Spleen (tissue), 11 donors: ENCODE measurements at regions not wholly inside any gene's neighbourhood (a gene's known extent, or its start where the extent isn't known, plus 50 kb on each side); places are given as distances from the start of the nearest gene placed in this dataset.

Experiments used
- DNase-seq: peaks from one replicate; pipeline ENCODE4 v3.0.0-alpha.2; 2020
- H3K27ac ChIP-seq, 8 donors: fragments of 200-600 bp; sonication (generic) in 7 of 8; 1 replicate in 4 of 8; 2 replicates in 4 of 8; pipeline versions ENCODE4 v1.5.0 to v1.8.0; 2016 to 2021; ENCODE audit warnings: inconsistent platforms in 4 of 8, mild to moderate bottlenecking in 4 of 8, moderate library complexity in 1 of 8
- H3K27me3 ChIP-seq, 7 donors: fragments of 200-600 bp; sonication (generic) in 6 of 7; replicated peaks in 1 of 7; 1 replicate in 4 of 7; 2 replicates in 3 of 7; pipeline versions ENCODE4 v1.5.0 to v1.8.0; 2016 to 2021; ENCODE audit warnings: inconsistent platforms in 3 of 7, mild to moderate bottlenecking in 1 of 7
- H3K36me3 ChIP-seq, 6 donors: fragments of 200-600 bp; sonication (generic) in 5 of 6; 1 replicate in 4 of 6; 2 replicates in 2 of 6; pipeline versions ENCODE4 v1.5.0 to v1.8.0; 2016 to 2021; ENCODE audit warnings: inconsistent platforms in 2 of 6
- H3K4me1 ChIP-seq, 6 donors: fragments of 200-600 bp; sonication (generic) in 5 of 6; 1 replicate in 3 of 6; 2 replicates in 3 of 6; pipeline versions ENCODE4 v1.5.0 to v1.8.0; 2016 to 2021; ENCODE audit warnings: inconsistent platforms in 3 of 6
- H3K4me3 ChIP-seq, 8 donors: fragments of 200-600 bp; sonication (generic) in 7 of 8; 1 replicate in 4 of 8; 2 replicates in 4 of 8; pipeline versions ENCODE4 v1.5.0 to v1.8.0; 2016 to 2021; ENCODE audit warnings: inconsistent platforms in 4 of 8, mild to moderate bottlenecking in 4 of 8, moderate library complexity in 2 of 8
- H3K9me3 ChIP-seq, 8 donors: fragments of 200-600 bp; sonication (generic) in 7 of 8; 1 replicate in 4 of 8; 2 replicates in 4 of 8; pipeline versions ENCODE4 v1.5.0 to v1.8.0; 2016 to 2021; ENCODE audit warnings: inconsistent platforms in 4 of 8
- POLR2A ChIP-seq, 3 donors: fragments of 450-650 bp; IDR thresholded peaks; one replicate each; pipeline ENCODE4 v1.5.1; 2017; ENCODE audit warnings: antibody characterized with exemption in 3 of 3, mild to moderate bottlenecking in 1 of 3
- POLR2AphosphoS5 ChIP-seq, 3 donors: sonication (generic); formaldehyde crosslinking; IDR thresholded peaks; one replicate each; pipeline ENCODE4 v1.5.1; 2017; ENCODE audit warnings: antibody characterized with exemption in 3 of 3
- WGBS, 5 donors: extraction: QIAGEN DNeasy Blood & Tissue Kit in 3 of 5; methylation state at CpG; one replicate each; pipeline versions ENCODE4 v1.1.5 to v1.1.7; 2013 to 2018; 5-methylcytosine and 5-hydroxymethylcytosine counted together
- intact Hi-C: fragments of 100-400 bp; cut with DNase I; formaldehyde crosslinking; loops from one replicate; pipeline ENCODE4 v1.15.0; 2023; ENCODE audit warnings: low total_unique reads
- TF ChIP-seq, protein P1 (sequence below), 11 experiments: fragments of 200-600 bp in 7 of 11; fragments of 450-650 bp in 4 of 11; sonication (generic) in 4 of 11; IDR thresholded peaks in 8 of 11; conservative IDR thresholded peaks in 3 of 11; 1 replicate in 7 of 11; 2 replicates in 4 of 11; pipeline versions ENCODE4 v1.4.0 to v1.8.0; 2016 to 2021; ENCODE audit warnings: antibody characterized with exemption in 11 of 11, inconsistent platforms in 4 of 11, mild to moderate bottlenecking in 1 of 11
- donor health status: healthy with polysubstance abuse.
- donor health status: DM: no; HTN: no; CAD: no; lungs with moderate emphysema.
- donor health status: DM: no; HTN: no; CAD: no.
- donor health status: Bipolar disorder and iron deficiency.
- donor health status: healthy.
- donor health status: DM: no; HTN: no; CAD: no.
- donor health status: DM: yes; HTN: yes; CAD: no.

DNA sequence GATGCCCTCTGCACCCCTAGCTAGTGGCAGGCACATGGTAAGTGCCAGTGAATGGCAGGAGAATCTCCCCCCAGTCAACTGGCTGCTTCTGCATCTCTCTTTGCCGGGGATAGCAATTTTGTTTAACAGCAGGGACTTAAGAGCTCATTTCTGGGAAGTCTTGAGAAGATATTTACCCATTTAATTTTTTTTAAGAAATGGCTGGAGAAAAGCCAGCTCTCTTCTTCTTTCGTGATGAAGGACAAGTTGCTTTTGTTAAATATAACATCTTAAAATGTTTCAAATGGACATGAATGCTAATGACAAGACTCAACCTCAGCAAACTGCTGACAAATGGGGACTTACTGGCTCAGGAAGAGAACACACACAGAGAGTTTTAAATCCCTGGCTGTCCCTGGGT lies 55.0 kb upstream of the IYD start:
- Histone ChIP-seq H3K36me3 (no peaks in the 10 kb centered on the region), H3K27ac (no peak overlapping the region), H3K27me3 (peaks cover 0 to 6% (median 0%) of the 10 kb centered on the region in 7 donors), H3K4me1 (no peaks in the 10 kb centered on the region), H3K4me3 (no peak overlapping the region), H3K9me3 (peaks cover 0 to 14% (median 4%) of the 10 kb centered on the region in 8 donors)
- intact Hi-C loops: no loop called here
- 56 to 78% (median 71%) methylated on average over 2 of the region's 2 CpGs for WGBS, 5 donors
- TF ChIP-seq, protein P1, sequence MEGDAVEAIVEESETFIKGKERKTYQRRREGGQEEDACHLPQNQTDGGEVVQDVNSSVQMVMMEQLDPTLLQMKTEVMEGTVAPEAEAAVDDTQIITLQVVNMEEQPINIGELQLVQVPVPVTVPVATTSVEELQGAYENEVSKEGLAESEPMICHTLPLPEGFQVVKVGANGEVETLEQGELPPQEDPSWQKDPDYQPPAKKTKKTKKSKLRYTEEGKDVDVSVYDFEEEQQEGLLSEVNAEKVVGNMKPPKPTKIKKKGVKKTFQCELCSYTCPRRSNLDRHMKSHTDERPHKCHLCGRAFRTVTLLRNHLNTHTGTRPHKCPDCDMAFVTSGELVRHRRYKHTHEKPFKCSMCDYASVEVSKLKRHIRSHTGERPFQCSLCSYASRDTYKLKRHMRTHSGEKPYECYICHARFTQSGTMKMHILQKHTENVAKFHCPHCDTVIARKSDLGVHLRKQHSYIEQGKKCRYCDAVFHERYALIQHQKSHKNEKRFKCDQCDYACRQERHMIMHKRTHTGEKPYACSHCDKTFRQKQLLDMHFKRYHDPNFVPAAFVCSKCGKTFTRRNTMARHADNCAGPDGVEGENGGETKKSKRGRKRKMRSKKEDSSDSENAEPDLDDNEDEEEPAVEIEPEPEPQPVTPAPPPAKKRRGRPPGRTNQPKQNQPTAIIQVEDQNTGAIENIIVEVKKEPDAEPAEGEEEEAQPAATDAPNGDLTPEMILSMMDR (IDR thresholded peaks at IDR 0.05 in 8 of 11, conservative IDR thresholded peaks at IDR 0.05 in 3 of 11): no peak
- DNase-seq: no peak

DNA sequence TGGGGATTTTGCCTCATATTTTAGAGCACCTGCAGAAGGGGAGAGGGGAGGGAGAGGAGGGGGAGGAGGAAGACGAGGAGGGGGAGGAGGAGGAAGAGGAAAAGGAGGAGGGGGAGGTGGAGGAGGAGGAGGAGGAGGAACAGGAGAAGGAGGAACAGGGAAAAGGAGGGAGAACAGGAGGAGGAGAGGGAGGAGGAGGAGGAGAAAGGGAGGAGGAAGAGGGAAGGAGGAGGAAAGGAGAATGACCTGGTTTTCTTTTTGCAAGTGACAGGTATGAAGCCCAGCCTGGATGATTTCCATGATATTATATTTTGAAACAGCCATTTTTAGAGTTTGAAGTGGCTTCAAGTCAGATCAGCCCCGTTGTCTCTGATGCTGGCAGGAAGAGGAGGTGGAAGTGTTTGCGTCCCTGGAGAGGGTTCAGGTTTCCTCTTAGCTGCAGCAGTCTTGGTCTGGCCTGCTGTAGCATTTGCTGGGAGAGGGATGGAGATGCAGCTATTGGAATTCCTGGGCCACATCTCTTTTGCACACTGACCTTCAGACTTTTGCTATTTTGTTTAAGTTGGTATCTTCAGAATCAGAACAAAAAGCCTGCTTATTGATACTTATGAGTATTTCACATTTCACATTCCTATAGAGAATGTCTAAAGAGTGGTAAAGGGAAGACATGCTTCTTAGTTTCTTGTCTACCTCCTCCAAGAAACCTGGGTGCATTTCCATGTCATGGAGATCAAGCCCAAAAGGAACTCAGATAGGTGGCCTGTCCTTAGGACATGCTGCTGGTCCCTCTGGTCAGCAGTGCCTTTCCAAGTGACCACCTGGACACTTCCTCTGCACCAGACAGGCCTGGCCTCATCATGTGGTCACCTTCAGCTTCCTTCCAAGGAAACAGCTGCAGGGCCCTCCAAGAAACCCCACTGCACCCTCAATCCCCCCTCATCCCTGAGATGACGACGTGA lies 54.3 kb upstream of the IYD start:
- Histone ChIP-seq H3K4me1 (no peaks in the 10 kb centered on the region), H3K36me3 (no peaks in the 10 kb centered on the region), H3K9me3 (peaks cover 0 to 14% (median 4%) of the 10 kb centered on the region in 8 donors), H3K4me3 (no peak overlapping the region), H3K27me3 (peaks cover 0 to 6% (median 0%) of the 10 kb centered on the region in 7 donors), H3K27ac (no peak overlapping the region)
- TF ChIP-seq, protein P1 (IDR thresholded peaks at IDR 0.05 in 8 of 11, conservative IDR thresholded peaks at IDR 0.05 in 3 of 11): no peak
- TF ChIP-seq POLR2AphosphoS5 (IDR thresholded peaks at IDR 0.05) (no peak), POLR2A (IDR thresholded peaks at IDR 0.05) (no peak)
- intact Hi-C loops: no loop called here
- WGBS, 5 donors: 47 to 54% (median 51%) methylated on average over 5 of the region's 5 CpGs
- DNase-seq: no peak

DNA sequence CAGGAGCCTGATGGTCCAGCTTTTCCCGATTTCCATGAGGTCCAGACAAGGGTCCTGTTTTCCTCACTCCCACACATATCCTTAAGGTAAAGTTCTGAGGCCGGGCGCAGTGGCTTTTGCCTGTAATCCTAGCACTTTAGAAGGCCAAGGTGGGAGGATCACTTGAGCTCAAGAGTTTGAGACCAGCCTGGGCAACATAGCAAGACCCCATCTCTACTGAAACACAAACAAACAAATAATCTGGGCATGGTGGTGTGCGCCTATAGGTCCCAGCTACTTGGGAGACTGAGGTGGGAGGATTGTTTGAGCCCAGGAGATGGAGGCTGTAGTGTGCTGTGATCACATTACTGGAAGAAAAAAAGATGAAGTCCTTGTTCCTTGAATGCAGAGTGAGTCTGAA lies 53.2 kb upstream of the IYD start:
- TF ChIP-seq, protein P1 (IDR thresholded peaks at IDR 0.05 in 8 of 11, conservative IDR thresholded peaks at IDR 0.05 in 3 of 11): no peak
- TF ChIP-seq POLR2A (IDR thresholded peaks at IDR 0.05) (no peak), POLR2AphosphoS5 (IDR thresholded peaks at IDR 0.05) (no peak)
- 89 to 98% (median 94%) methylated on average over 3 to 4 of the region's 4 CpGs for WGBS, 5 donors
- H3K4me1 ChIP-seq: peaks cover 0 to 2% (median 0%) of the 10 kb centered on the region in 6 donors

DNA sequence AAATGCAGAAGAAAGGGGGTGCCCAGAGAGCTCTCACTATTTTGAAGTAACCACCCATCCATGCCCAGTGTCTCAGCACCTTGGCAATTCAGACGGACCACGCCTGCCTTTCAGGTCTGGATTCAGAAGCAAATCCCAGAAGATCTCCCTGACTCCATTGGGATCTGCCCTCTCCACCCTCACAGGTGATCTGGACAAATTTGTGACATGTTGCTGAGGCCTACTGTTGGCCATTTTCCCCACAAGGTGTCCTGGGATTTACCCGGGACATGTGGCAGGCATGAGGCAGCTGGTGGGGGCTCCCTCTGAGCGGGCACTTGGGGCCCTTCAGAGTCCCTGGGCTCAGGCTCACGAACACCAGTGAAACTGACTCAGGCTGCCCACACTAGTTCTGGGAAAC lies 51.9 kb upstream of the IYD start:
- no peak for DNase-seq
- Histone ChIP-seq H3K27me3 (peaks cover 0 to 6% (median 0%) of the 10 kb centered on the region in 7 donors), H3K36me3 (no peaks in the 10 kb centered on the region), H3K4me1 (peaks cover 0 to 4% (median 0%) of the 10 kb centered on the region in 6 donors), H3K27ac (no peak overlapping the region), H3K9me3 (peaks cover 0 to 14% (median 4%) of the 10 kb centered on the region in 8 donors), H3K4me3 (no peak overlapping the region)
- intact Hi-C loops: no loop called here
- WGBS, 5 donors: 87 to 93% (median 89%) methylated on average over 5 of the region's 5 CpGs
- TF ChIP-seq, protein P1 (IDR thresholded peaks at IDR 0.05 in 8 of 11, conservative IDR thresholded peaks at IDR 0.05 in 3 of 11): no peak
- no peak for TF ChIP-seq POLR2AphosphoS5 (IDR thresholded peaks at IDR 0.05)
- TF ChIP-seq POLR2A (IDR thresholded peaks at IDR 0.05): no peak

More for the DNA sequence above, 53.2 kb upstream of the IYD start:
- peaks cover 0 to 6% (median 0%) of the 10 kb centered on the region in 7 donors for H3K27me3 ChIP-seq
- H3K27ac ChIP-seq: no peak overlapping the region
- intact Hi-C loops: no loop called here
- no peaks in the 10 kb centered on the region for H3K36me3 ChIP-seq
- DNase-seq: no peak
- peaks cover 0 to 14% (median 4%) of the 10 kb centered on the region in 8 donors for H3K9me3 ChIP-seq
- no peak overlapping the region for H3K4me3 ChIP-seq
